Activated naive CD4-positive, alpha-beta T cell treated with anti-CD3 and anti-CD28 coated beads, Interleukin-2, amount 50 U/mL, for 16 hours (primary cell): ENCODE measurements at regions not wholly inside any gene's neighbourhood (a gene's known extent, or its start where the extent isn't known, plus 50 kb on each side); places are given as distances from the start of the nearest gene placed in this dataset.
A peak's percentile ranks its signal among the peaks of the same experiment; 100 is the strongest.
"Not testable (repeated sequence)": the region's sequence is repeated elsewhere in the genome, so short reads cannot be mapped to it uniquely, and the experiment has no call there.

Experiments used
- DNase-seq: peaks from one replicate; pipeline ENCODE4 v3.0.0-alpha.2; 2020

DNA sequence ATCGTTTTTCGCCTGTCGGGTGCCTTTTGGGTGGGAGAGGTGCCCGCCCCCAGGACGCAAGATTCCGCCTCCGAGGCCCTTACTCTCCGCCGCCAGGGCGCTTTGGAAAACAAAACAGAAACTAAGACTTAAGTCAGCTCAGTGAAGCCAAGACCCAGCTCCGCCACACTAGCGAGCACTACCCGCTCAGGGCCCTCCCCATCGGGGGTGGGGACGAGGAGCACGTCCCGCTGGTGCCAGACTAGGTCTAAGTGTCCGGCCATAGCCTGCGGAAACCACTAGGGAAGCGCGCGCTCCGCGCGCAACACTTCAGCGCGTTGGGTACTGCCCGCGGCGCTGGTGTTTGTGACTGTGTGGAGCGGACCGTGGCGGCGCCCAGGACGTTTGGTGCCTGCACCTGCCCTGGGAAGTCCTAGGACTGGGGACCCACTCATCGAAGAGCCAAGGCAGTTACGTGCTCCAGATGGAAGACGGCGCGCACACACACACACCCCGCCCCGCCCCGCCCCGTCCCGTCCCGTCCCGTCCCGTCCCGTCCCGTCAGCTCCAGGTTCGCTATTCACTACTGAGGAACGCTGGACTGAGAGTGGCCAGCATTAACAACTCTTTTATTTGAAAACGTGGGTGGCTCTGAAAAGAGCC lies 57.6 kb upstream of the BOLA1 start:
- not testable (repeated sequence) for DNase-seq

DNA sequence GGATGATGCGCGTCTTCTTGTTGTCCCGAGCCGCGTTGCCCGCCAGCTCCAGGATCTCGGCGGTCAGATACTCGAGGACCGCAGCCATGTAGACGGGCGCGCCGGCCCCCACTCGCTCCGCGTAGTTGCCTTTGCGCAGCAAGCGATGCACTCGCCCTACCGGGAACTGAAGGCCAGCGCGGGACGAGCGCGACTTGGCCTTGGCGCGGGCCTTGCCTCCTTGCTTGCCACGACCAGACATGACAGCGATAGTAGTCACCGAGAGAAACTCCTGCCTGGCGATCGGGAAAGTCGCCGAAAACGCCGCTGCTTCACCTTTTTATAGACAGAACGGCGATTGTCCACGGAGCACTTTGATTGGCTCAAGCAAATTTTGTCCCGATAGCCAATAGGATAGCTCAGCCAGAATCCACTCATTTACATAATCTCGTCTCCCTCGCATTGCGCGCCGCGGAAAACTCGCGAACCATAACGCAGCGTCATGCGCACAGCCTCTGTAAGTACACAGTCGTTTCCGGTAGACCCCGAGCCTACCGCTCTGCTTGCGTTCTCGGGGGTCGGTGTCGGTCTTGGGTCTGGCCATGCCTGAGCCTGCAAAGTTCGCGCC lies 56.8 kb upstream of the BOLA1 start:
- DNase-seq, result not testable (repeated sequence)

DNA sequence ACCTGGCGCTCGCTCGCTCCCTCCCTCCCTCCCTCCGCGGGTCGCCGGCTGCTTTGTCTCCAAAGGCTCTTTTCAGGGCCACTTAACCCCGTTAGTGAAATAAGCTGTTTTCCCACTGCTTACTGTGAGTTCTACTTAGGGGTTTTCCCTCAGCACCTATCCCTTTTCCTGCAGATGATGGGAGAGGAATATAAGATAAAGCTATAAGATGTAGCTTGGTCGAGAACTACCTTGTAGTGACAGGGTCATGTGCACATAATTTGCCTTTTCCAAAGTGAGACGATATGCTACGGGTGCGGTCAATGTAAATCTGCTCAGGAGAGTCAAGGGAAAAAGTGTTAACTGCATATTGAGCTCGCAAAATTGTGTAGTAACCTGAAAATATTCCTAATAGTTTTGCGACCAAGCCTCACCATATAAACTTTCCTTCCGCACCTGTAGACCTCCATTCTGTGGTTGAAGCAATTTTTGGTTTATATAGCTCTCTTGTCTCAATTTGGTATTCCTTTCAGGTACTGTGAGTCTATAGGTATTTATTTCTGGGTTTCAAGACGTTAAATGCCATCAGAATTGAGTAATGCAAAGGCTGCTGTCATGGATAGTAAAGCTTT lies 55.8 kb upstream of the BOLA1 start:
- no peak for DNase-seq

DNA sequence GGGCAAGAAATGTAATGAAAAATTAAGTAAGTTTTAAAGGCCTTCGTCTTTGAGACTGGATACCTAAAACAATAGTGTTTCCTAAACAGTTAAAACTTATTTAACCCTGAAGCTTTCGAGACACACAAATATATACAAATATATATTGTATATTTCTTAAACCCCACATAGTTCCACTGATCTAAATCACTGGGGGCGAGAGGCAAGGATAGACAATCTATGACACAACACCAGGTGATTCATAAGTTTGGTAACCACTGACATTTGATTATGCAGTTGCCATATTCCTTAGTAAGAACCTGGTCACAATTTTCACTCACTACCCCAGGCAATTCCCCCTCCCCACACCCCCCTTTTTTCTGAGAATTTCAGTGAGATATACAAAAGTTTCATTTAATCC lies 55.3 kb upstream of the BOLA1 start:
- DNase-seq, result peak; percentile 7

DNA sequence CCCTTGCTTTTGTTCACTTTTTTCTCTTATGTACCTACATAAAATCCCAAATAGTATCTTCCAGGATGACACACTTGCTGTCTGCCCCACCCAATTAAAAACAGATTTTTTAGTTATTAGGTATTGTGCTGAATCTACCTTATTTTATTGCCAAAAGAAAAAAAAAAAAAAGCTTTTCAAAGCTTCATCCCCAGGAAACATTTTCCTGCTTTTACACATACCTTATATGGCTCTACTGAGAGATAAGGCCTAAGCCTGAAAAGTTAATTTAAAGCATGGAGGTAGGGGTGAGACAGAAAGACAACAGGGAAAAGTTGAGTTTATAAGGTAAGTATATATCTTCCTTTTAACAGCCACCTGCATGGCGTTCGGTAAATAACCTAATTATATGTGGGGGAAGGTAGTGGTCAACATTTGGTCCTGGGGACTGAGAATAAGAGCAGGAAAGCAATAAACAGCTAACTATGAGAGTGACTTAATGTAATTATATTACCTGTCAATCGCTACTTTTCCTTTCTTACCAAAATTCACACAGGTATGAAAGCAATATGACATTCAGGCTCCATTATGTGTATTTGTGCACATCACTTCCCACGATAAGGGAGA lies 54.6 kb upstream of the BOLA1 start:
- no peak for DNase-seq

DNA sequence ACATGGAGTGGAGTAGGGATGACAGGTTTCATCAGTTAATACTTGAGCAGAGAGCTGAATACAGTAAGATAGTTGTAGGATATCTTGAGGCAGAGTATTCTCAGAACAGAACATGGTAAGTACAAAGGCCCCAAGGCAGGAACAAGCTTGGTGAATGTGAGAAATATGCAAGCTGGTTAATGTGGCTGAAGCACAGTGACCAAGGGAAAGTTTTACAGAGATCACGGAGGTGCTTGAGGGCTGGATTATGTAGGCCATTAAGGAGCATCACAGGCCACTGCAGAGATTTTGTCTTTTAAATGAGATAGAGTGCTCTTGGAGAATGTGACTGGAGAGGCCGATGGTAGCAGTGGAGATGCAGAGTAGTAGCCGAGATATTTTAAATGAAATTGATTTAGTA lies 54.0 kb upstream of the BOLA1 start:
- DNase-seq, result no peak

DNA sequence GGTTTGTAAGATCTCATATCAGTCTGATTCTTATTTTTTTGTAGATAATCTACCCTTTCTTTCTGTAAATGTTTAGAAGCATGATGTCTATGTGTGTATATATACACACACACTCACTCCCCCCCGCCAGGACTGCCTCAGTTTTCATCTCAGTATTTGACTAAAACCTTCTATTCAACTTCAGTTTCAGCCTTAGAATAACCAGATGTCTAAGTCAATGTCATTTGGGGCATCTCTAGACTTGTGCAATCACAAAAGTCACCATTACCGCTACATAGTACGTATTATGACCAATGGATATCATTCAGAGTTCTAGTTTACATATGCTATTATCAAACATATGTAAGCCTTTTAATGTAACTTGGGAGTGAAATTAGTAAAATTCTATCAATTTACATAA lies 53.3 kb upstream of the BOLA1 start:
- DNase-seq, result peak; percentile 7

DNA sequence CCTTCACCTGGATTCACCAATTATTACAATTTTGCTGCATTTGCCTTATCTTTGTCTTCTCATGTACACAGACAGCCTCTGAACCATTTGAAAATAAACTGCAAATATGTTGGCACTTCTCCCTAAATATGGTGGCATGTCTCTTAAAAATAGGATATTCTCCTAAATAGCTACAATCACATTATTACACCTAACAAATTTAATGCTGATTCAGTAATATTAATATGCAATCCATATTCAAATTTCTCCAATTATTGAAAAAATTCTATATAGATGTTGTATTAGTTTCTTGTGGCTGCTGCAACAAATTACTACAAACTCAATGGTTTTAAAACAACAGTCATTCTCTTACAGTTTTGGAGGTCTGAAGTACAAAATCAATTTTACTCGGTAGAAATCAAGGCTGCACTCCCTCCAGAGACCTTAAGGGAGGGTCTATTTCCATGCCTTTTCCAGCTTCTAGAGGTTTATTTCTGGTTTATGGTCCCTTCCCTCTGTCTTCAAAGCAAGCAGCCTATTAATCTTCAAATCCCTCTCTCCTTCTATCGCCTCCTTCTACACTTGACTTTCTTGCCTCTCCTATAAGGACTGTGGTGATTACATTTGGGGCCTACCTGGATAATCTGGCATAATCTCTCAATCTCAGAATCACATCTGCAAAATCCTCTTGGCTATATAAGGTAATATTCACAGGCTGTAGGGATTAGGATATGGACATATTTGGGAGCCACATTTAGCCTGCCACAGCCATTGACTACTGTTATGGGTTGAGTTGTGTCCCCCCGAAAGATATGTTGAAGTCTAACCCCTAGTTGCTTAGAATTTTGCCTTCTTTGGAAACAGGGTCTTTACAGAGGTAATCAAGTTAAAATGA lies 52.5 kb upstream of the BOLA1 start:
- no peak for DNase-seq

DNA sequence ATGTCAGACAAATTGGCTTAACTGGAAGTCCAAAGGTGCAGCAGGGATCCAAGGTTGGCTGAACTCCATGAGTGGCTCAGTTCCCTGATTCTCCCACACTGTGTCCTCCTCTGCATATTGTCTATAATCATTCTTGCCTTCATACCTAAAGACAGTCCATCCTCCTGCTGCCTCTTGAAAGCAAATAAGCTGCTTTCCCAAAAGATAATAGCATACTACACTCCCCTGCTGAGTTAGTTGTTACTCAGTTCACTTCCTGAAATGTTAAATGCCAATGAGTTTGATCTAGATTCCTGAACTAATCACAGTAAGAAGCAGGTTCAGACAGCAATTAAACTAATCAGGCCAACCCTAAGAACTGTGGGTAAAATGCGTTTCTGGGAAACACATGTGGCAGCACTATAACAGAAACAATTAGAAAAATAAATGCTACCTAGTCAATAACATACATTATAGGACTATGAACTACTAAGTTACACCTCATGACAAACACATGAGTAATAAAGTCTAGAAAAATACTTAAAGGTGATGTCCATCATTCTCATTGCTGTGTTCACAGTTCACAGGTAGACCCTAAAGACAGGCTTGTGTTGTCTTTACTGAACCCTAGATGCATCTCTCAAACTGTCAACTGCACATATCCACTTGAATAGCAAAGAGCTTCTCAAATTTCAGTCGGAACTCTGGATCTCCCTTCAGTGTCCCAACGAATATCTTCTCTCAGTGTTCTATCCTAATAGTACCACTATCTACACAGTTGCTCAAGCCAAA lies 50.8 kb upstream of the BOLA1 start:
- no peak for DNase-seq

DNA sequence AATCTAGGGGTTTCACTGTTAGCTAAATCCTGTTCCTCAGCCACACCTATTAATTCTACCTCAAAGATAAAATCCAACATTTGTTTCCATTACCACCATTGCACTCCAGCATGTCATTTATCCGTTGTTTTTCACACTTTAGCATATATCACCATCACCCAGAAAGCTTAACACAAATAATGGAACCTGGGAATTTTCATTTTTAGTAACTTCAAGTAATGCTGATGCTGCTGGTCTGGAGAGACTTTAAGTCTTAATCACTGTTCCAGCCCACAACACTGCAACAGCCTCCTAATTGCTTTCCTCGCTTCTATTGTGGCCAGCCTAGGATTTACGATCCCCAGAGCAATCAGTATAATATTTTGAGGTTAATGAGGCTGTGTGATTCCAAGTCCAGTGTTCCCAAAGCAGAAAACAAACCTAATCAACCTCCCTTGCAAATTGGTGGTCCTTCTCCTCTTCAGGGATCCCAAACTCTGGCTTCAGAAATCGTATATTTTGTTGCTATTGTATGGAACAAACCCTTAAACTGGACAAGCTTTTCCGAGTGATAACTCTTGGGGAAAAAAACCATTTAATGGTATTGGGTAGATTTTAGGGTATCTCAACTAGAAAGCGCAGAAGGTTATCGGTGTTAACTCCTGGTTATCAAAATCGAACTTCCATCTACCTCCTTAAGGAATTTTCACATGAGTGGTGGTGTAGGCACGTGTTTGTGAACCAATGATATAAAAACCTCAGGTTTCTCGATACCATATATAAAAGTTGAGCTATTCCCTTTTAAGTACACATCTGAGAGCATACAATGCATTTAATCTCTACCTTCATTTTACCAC lies 50.0 kb upstream of the BOLA1 start:
- no peak for DNase-seq
